NCI-H2171 treated with DMSO at 0.1 percent for 48 hours (cell line): ENCODE measurements at regions not wholly inside any gene's neighbourhood (a gene's known extent, or its start where the extent isn't known, plus 50 kb on each side); places are given as distances from the start of the nearest gene placed in this dataset.

Experiments used
- DNase-seq: peaks from one replicate; lab custom pipeline; 2025; lab: John Stamatoyannopoulos, UW

DNA sequence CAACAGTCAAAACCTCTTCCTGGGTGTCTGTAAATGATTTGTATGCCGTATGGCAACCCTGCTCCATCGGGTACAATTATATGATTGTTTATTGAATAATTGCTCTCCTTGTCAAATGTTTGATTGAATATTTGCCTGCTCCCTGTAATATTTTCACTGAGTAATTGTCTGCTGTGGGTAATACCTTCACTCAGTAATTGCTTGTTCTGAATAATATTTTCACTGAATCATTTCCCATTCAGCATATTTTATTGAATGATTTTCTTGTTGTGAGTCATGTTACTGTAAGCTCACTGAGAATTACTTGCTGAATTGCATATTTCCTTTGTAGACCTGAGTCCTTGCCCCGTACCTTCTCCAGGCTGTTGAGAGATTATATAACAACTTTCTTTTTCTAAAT lies 535.2 kb downstream of the METTL4 start:
- DNase-seq: no peak

DNA sequence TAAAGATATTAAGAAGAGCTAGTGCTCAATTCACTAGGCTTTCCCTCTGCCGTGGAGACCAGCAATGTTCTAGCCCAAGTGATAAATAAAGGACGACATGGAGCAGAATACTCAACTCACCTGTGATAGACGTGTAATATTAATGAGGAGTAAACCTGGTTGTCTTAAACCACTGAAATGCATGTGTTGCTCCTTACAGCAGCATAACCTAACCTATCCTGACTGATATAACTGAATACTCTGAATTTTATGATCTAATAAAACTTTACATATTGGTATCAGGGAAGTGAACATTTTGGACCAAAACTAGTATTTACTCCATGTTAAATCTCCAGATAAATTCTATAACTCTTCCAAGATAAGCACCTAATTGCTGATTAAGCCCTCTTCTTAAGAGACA lies 531.0 kb downstream of the METTL4 start:
- DNase-seq: no peak

DNA sequence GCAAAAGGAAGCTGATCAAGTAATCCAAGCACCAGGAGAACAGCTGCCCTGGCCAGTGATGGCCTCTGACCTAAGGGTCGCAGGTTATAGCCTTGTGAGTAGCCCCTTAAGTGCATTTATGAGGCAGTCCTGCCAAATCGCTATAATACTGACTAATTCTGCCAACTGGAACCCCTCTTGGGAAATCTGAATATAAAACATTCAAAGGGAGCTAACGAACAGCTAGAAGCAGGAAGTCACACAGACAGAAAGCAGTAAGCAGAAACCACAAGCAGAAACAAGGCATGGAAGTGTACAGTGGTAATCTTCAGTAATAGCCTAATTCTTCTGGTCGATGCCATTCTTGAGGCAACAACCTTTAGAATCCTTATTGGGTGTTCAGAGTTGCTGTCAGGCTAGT lies 521.3 kb downstream of the METTL4 start:
- no peak for DNase-seq

DNA sequence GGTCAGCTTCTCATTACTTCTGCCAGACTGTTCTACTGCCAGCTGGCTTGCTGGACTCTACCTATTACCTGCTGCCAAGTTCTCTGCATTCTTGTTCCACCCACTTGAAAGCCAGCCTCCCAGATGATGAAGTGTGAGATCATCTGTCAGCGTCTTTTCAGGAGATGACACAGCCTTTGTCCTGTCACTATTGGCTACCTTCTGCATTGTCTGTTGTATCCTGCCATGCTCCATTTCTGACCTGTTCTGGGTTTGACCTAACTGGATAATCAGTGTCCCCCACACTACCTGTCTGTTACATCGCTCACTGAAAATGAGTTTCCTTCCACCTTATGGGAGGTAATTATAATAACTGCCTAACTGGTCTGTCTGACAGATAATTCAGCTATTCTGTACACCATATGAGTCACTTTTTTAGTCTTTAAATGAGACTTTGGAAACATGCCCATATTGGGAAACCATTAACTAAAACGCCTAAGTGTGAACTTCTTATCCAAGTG lies 520.6 kb downstream of the METTL4 start:
- DNase-seq: no peak

DNA sequence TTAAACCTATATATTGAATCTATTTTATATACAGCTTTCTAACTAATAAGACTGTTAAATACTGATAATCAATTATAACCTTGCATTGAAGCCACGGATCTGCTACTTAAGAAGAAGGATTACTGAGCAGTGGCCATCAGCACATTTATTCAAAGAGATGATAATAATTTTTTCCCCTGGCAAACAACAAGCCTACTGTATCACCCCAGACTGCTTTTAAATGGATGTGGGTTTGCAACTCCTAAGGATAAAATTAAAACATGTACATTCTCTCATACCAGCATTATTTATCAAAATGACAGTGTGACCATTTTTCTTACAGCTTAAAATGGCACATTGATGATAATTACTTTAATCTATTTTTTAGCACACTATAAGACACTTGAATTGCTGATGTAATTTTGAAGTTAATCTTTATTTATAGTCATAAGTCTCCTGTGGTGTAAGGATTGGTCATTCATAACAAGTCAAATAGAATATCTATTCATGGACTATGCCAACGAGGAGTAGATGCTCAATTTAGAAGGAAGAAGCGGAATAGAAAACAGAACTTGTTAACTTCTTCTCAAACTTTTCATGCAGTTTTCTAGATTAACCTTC lies 517.7 kb downstream of the METTL4 start:
- DNase-seq: no peak

DNA sequence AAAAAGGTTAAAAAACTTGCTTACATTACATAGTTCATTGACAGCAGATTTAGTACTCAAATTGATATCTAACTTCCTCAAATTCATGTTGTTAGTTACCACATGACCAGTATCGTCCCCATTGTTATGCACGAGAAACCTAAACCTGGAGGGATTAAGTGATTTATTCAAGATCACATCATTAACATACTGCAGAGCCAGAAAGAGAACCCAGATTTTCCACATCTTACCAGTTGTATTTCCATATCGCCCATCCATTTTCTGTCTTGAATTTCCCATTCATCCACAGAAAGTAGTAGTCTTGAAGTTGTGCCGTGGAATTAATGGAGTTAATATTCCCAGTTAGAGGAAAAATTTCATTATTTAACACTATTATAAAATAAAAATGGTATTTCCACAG lies 512.0 kb downstream of the METTL4 start:
- DNase-seq: no peak

DNA sequence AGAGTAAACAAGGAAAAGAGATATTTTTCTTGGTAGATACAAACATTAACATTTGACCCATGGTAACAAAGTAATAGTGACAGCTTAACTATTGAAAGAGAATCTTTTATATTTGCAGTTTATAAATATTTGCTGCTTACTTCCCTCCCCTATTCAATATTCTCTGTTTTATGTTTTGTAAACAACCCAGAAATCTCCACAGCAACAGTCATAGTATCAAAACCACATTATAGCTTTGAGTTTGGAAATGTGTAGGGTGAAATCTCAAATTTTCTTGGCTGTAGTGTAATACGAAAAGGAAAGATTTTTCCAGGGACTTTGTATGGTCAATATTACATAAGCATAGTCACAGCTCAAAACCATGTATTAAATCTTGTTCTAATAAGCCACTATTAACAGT lies 511.2 kb downstream of the METTL4 start:
- DNase-seq: no peak

DNA sequence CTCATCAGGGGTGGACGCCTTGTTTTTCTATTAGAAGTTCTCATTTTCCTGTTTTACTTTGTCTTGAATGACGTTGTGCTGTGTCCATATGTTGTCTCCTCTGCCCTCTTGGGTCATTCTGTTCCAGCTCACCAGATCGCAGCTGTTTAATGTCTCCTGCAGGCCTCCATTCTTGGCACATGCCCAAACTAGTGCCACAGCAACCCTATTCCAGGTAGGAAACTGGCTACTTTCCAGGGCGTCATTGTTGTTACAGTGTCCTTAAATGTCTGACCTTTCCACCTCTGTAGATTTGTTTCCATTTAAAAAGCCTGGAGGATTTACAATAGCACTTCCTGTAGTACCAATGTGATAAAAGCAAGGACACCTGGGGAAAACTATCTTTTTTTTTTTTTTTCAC lies 500.7 kb downstream of the METTL4 start:
- peak; percentile 98 for DNase-seq

DNA sequence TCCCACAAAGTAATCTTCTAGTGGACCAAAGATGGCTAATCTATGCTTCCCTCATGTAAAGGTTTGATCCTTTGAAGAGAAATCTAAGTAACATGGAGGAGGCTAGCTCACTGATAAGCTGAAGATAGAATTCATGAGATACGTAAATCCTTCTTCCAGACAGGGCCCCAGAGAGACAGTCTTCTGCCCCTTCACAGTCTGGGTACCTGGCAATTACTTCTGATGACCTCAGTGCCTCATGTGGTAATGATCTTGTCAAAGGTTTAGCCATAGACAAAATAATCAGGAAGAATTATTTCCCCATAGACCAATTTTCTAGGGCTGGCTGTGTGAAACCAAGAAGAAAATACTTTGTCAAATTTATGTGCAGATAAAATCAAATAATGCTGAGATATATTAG lies 495.8 kb downstream of the METTL4 start:
- no peak for DNase-seq

DNA sequence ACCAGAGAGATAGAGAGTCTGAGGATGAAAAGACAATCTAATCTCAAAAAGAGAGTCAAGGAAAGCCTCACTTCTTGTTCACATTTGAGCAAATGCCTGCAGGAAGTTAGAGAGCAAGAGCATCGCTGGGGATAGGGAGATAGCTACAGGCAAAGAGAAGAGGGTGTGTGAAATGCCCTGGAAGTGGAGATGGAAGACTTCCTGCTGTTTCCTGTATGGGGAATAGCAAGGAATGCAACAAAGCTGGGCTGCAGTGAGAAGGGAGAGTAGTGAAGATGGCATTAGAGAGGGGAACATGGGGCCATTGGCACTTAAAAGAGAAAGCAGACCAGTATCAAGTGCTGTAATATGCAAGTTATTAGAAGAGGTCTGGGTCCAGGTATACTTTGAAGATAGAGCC lies 488.6 kb downstream of the METTL4 start:
- DNase-seq: no peak

DNA sequence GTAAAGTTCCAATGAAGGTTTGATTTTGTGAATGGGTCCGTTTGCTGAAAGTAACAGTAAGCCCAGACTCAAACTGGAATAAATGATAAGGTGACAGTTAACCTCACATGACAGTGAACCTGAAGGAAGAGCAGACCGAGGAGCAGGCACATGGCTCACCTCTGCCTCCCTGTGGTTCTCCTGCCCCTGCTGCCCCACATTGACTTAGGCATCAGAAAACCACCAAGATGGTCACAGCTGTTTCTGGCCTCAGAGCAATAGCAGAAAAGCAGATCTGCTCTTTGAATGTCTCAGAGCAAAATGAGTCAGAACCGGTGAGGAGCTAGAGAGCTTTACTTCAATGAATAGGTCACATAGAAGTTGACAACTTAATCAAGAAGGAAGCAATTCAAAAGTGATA lies 487.6 kb downstream of the METTL4 start:
- no peak for DNase-seq

DNA sequence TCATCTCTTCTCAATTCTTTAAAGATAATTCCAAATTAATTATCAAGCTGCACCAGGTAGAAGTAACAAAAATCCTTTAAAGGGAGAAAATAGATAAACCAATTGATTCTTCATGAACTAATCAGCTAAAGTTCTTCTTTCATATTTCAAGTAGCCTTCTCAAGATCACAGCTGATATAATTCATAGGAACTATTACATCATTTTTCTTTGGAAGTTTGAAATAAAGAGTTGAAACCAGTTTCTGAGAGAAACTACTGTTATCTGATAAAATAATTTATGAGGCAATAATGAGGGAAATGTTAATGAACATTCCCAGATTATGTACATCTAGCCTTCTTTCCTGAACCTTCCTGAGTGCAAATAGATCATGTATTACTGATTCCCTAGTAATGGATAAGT lies 484.9 kb downstream of the METTL4 start:
- no peak for DNase-seq

DNA sequence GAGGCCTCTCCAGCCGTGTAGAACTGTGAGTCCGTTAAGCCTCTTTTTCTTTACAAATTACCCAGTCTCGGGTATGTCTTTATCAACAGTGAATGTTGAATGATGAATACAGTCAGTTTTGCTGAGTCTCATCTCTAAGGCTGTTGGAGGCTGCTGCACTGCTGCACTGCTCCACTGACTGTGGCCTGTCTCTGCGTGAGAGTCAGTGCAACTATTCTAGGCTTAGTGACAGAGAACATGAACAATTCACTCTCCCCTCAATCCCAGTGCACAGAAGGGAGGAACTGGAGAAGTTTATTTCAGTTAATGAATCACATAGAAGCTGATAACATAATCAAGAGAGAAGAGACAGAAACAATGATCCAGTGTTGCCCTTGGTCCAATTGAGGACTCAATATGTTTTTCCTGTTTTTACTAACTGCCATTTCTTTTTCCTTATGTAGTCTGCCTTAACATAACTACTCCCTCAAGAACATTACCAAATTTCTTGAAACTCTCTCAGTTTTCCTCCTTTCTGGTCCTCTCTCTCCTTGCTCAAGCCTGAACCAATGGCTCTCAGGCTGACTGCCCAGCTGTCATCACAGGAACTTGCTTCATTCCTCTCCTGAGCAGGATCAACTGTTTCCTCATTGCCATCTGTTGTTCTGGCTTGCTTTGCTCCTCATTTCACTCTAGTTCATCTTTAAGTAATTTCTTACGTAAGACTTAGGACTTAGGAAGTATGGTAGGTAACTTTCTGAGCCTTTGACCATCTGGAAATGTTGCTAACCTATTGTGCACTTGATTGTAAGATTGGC lies 483.2 kb downstream of the METTL4 start:
- peak; percentile 77 for DNase-seq

DNA sequence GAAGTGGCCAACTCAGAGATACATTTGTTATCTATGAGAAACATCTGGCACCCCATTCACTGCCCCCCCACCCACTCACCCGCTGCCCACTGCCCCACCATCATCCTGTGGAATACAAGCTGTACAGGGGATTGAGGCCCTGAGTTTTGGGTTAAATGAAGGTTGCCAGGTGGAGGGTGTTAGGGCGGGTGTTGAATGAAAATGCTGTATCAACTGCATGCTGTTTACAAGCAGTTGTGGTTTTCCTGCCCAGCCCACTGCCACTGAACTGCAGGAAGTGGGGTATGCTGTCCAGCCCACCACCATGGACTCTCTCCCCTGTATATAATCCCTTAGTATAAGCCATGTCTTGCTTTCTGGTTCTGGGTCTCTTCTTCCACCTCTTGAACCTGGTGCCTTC lies 481.9 kb downstream of the METTL4 start:
- DNase-seq: no peak

DNA sequence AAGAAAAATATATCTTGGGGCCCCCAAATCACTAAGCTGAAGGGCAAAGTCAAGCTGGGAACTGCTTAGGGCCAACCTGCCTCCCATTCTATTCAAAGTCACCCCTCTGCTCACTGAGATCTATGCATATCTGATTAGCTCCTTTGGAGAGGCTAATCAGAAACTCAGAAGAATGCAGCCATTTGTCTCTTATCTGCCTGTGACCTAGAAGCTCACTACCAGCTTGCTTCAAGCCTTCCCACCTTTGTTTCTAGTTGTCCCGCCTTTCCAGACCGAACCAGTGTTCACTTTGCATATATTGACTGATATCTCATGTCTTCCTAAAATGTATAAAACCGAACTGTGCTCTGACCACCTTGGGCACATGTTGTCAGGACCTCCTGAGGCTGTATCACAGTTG lies 479.4 kb downstream of the METTL4 start:
- no peak for DNase-seq

DNA sequence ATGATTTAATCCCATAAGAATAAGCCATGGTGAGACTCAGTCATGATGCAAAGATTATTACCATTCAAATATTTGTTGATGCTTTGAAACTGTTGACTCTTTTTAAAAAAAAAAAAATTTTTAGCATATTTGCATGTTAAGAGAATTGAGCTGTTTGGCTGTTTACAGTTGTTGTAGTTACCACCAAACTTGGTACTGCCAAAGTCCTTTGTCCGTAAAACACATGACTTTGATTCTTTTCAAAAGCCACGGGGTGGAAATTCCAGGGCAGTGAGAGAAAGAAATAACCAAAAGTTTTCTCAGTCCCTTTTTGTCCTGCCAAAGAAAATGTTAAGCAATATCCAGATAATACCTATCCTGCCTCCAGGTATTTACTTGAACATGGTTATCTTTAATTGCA lies 474.8 kb downstream of the METTL4 start:
- no peak for DNase-seq

DNA sequence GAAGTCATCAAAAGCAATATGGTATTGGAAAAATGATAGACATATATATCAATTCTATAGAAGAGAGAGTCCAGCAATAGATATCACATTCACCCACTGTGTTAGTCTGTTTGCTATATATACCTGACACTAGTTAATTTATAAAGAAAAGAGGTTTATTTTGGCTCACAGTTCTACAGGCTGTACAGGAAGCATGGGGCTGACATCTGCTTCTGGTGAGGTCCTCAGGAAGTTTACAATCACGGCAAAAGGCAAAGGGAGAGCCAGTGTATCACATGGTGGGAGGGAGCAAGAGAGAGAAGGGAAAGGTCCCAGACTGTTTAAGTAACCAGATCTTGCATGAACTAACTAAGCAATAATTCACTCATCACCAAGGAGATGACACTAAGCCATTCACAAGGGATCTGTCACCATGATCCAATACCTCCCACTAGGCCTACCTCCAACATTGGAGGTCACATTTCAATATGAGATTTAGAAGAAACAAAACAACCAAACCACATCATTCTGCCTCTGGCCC lies 470.6 kb downstream of the METTL4 start:
- peak; percentile 30 for DNase-seq

DNA sequence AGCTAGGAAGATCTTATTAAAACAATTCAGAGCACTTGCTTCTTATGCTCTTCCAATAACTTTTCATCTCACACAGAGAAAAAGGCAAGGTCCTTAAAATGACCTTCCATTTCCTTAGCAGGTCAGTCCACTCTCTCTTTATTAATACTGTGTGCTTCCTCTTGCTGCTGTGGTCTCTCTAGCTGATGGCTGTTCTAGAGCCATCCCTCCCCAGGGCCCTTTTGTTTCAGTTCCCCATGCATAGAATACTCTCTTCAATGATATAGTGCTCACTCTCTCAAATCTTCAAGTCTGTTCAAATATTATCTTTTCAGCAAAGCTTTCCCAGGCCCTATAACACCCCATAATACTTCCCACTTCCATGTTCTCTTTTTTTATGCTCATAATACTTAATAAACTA lies 469.3 kb downstream of the METTL4 start:
- no peak for DNase-seq

DNA sequence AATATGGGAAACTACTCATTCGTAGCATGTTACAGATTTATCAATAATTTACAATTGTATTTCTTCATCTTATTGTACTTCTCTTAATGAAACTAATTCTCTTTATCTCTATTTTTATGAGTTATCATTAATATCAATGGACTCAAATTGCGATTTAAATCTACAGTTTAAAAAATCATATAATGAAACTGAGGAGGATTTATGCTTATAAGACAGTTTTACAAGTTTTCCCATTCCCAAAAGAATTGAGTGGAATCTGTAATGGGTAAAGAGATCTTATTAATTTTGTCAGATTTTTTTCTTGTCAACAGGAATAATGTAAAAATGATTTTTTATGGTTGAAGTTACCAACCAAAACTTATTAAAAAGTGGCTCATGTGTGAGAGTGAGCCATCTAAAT lies 468.0 kb downstream of the METTL4 start:
- DNase-seq: no peak

DNA sequence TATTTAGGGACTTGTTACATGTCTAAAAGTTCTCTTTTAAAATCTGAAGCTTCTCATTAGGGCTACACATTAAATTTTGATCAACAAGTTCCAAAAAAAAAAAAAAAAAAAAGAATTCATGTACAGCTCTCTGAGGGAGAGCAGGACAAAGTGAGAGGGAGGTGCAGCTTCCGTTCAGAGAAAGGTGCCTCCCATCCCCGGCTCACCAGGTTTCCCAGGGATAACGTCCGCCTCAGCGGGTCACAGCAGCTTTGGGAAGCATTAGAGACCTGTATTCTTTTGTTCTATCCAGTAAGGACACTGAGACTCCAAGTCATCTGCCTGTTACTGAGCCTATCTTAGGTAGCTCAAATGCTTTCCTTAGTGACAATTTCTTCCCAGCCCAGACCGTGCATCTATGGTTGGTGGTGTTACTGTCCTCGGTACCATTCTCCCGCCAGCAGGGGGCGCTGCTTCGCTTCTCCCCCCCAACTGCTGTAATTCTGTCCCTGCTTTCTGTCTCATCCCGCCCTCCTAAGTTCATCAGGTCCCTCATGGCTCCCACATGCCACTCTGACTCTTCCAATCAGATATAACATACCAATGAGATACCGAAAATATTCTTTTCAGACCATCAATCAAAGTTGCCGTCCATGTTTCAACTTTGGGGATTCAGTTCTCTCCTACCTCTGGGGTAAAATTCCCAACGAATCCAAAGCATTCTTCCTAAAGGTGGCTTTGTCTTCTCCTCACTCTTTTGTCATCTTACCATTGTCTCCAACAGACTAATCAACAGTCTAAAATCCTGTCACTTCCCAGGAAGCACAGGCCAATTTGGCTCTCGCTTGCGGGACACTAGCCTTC lies 466.5 kb downstream of the METTL4 start:
- DNase-seq: peak; percentile 8

DNA sequence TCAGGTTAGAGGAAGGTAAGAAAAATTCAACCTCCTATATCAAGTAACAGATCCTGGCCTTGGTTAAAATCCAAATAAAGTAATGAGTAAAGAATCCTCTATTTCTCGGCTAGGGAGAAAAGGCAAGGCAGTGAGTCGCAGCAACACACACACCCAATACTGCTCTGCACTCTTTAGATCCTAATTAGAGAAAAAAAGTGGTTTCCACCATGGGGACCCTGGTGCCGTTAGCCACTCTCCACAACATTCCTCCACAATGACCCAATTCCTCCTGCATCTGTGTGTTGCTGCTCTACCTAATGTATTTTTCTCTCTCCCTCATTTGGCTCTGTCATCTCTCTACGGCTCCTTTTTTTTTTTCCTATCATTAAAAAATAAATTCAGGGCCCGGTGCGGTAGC lies 462.7 kb downstream of the METTL4 start:
- DNase-seq: no peak

DNA sequence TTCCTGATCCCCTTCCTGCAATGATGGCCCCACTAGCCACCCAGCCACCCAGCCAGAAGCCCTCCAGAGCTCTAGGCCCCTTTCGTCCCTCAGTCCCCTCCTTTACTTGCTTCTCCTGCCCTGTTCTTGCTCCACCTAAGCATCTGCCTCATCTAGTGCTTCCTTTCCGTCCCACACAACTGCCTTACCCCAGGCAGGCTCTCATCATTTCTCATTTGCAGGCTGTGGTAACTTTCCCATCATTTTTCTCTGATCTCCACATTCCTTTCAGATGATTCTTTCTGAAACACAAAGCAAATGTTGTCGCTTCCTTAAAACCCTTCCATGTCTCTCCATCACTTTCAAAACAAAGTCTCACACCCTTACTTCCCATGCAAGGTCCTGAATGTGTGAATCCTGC lies 459.8 kb downstream of the METTL4 start:
- DNase-seq: no peak
